HepG2 (cell line): ENCODE measurements at regions not wholly inside any gene's neighbourhood (a gene's known extent, or its start where the extent isn't known, plus 50 kb on each side); places are given as distances from the start of the nearest gene placed in this dataset.

Experiments
- ATAC-seq: fragments of 200-7000 bp; cut with Tn5 transposase; 3 replicates; pipeline ENCODE4 v1.9.1; 2020; ENCODE audit warnings: mild to moderate bottlenecking, moderate library complexity
- BruUV-seq: library from RNA; stranded (reverse); fragments of 400-500 nt; replicated peaks from 2 replicates; lab custom pipeline; 2021; lab: Mats Ljungman, UMichigan
- CTCF ChIA-PET: fragments of 300-600 bp; formaldehyde crosslinking; extraction: SDS; loops from one replicate; lab custom pipeline; 2021; ENCODE audit warnings: low total read pairs, inconsistent platforms, low intra/inter-chr PET ratio; lab: Yijun Ruan, JAX
- POLR2A ChIA-PET: fragments of 350-600 bp; sonication (Branson Sonifier 250); formaldehyde crosslinking; loops from one replicate; lab custom pipeline; 2020; ENCODE audit warnings: antibody characterized with exemption, inconsistent platforms; lab: Yijun Ruan, JAX
- DNase-seq: peaks from one replicate; pipeline ENCODE4 v3.0.0-alpha.2; 2015; ENCODE audit warnings: low spot score
- FAIRE-seq: peaks from 3 replicates; lab custom pipeline; 2011; peaks lifted over from hg19 to GRCh38; lab: Jason Lieb, UNC
- H2AFZ ChIP-seq: one replicate; pipeline ENCODE4 v1.6.1; 2011; ENCODE audit warnings: low read length, inconsistent platforms
- H3K27ac ChIP-seq: fragments of 300-600 bp; 3 replicates; pipeline ENCODE4 v1.8.0; 2011; ENCODE audit warnings: mixed run types, mild to moderate bottlenecking, mixed read lengths, low read length, inconsistent platforms; ENCODE audit not compliant: insufficient read depth; ENCODE audit errors: extremely low read length
- H3K27me3 ChIP-seq, 2 experiments: fragments of 200-600 bp in 1 of 2; 2 replicates in 1 of 2; 3 replicates in 1 of 2; pipeline versions ENCODE4 v1.6.0 to v1.8.0; 2011; ENCODE audit warnings: low read length in 2 of 2, mild to moderate bottlenecking in 2 of 2, moderate library complexity in 2 of 2, inconsistent platforms in 1 of 2; ENCODE audit not compliant: insufficient read depth in 2 of 2, control insufficient read depth in 1 of 2
- H3K36me3 ChIP-seq, 2 experiments: fragments of 200-600 bp in 1 of 2; replicated peaks in 1 of 2; 2 replicates in 1 of 2; 3 replicates in 1 of 2; pipeline versions ENCODE4 v1.5.1 to v1.8.0; 2011; ENCODE audit warnings: low read length in 2 of 2, inconsistent platforms in 1 of 2; ENCODE audit not compliant: insufficient read depth in 2 of 2, control insufficient read depth in 1 of 2
- H3K4me1 ChIP-seq: 2 replicates; pipeline ENCODE4 v1.5.1; 2012; ENCODE audit warnings: low read length, inconsistent platforms; ENCODE audit not compliant: insufficient read depth
- H3K4me2 ChIP-seq: 2 replicates; pipeline ENCODE4 v1.6.0; 2011; ENCODE audit warnings: low read depth, low read length, inconsistent platforms
- H3K4me3 ChIP-seq, 3 experiments: fragments of 200-600 bp in 1 of 3; sonication (generic), shearing (Covaris generic) in 1 of 3; replicated peaks in 1 of 3; 2 replicates each; pipeline ENCODE4 v1.5.1; 2011 to 2016; ENCODE audit warnings: low read length in 3 of 3, inconsistent platforms in 2 of 3, low read depth in 2 of 3, mild to moderate bottlenecking in 2 of 3, control low read depth in 1 of 3, mixed read lengths in 1 of 3; ENCODE audit not compliant: insufficient read depth in 1 of 3
- H3K79me2 ChIP-seq: one replicate; pipeline ENCODE4 v1.6.1; 2011; ENCODE audit warnings: low read length, inconsistent platforms; ENCODE audit not compliant: insufficient read depth
- H3K9ac ChIP-seq: 2 replicates; pipeline ENCODE4 v1.6.0; 2011; ENCODE audit warnings: mild to moderate bottlenecking, low read depth, low read length, inconsistent platforms; ENCODE audit not compliant: insufficient read depth
- H3K9me3 ChIP-seq: 2 replicates; pipeline ENCODE4 v1.5.1; 2012; ENCODE audit warnings: mild to moderate bottlenecking, low read length
- H4K20me1 ChIP-seq: 2 replicates; pipeline ENCODE4 v1.6.0; 2011; ENCODE audit warnings: inconsistent platforms, mild to moderate bottlenecking, low read length, moderate library complexity; ENCODE audit not compliant: insufficient read depth
- GMEB1 ChIP-seq: sonication (generic); formaldehyde crosslinking; IDR thresholded peaks from 2 replicates; pipeline ENCODE4 v1.5.1; 2020; ENCODE audit warnings: missing genetic modification reagents, mild to moderate bottlenecking, borderline replicate concordance
- MLLT10 ChIP-seq: sonication (generic); formaldehyde crosslinking; IDR thresholded peaks from 2 replicates; pipeline ENCODE4 v1.4.0; 2020; ENCODE audit warnings: missing genetic modification reagents
- ZNF230 ChIP-seq: sonication (generic); formaldehyde crosslinking; IDR thresholded peaks from 2 replicates; pipeline ENCODE4 v1.4.0; 2020; ENCODE audit warnings: mild to moderate bottlenecking, missing genetic modification reagents
- WGBS: methylation state at CpG from one replicate; pipeline ENCODE4 v1.1.6; 2017; ENCODE audit warnings: low lambda C conversion rate; 5-methylcytosine and 5-hydroxymethylcytosine counted together
- in situ Hi-C: cut with HindIII; loops from 2 replicates; pipeline ENCODE4 v1.10.0; 2017; ENCODE audit warnings: low pct_unique_long_range_greater_than_20kb; ENCODE audit not compliant: extremely low pct_ligation_motif_present
- intact Hi-C: fragments of 100-400 bp; cut with micrococcal nuclease; formaldehyde crosslinking; loops from one replicate; pipeline ENCODE4 v1.10.0; 2022; ENCODE audit not compliant: unreplicated experiment

GRCh38 chr6:97658090-97658489 lies 375.1 kb upstream of the MMS22L start:
- POLR2A ChIA-PET = no interaction called here
- no peak overlapping the region for H2AFZ ChIP-seq
- WGBS = 0% methylated on average over 2 of the region's 2 CpGs
- H3K79me2 ChIP-seq = no peaks in the 10 kb centered on the region
- ATAC-seq (no peak), FAIRE-seq (no peak), DNase-seq (no peak)
- no peaks in the 10 kb centered on the region for H3K4me1 ChIP-seq
- H3K4me3 ChIP-seq = no peak overlapping the region
- intact Hi-C loops (no loop called here), in situ Hi-C loops (no loop called here)
- BruUV-seq = no TSS peak
- no peak for TF ChIP-seq ZNF230
- no peaks in the 10 kb centered on the region for H4K20me1 ChIP-seq
- H3K36me3 ChIP-seq = no peaks in the 10 kb centered on the region
- no peaks in the 10 kb centered on the region for H3K9me3 ChIP-seq
- CTCF ChIA-PET = no interaction called here
- no peak overlapping the region for H3K9ac ChIP-seq
- no peak overlapping the region for H3K4me2 ChIP-seq
- no peaks in the 10 kb centered on the region; a peak in 1 of 5 replicates for H3K27me3 ChIP-seq
- H3K27ac ChIP-seq = no peak overlapping the region

GRCh38 chr6:97663252-97663651 lies 380.2 kb upstream of the MMS22L start:
- intact Hi-C loops (no loop called here), in situ Hi-C loops (no loop called here)
- ChIA-PET POLR2A (no interaction called here), CTCF (no interaction called here)
- BruUV-seq = no TSS peak
- no peak overlapping the region for H3K4me2 ChIP-seq
- no peaks in the 10 kb centered on the region for H3K4me1 ChIP-seq
- H3K9ac ChIP-seq = no peak overlapping the region
- DNase-seq (no peak), ATAC-seq (no peak), FAIRE-seq (no peak)
- no peak overlapping the region for H3K4me3 ChIP-seq
- H2AFZ ChIP-seq = no peak overlapping the region
- H3K9me3 ChIP-seq = no peaks in the 10 kb centered on the region
- H4K20me1 ChIP-seq = no peaks in the 10 kb centered on the region
- H3K79me2 ChIP-seq = no peaks in the 10 kb centered on the region
- H3K27ac ChIP-seq = no peak overlapping the region
- no peaks in the 10 kb centered on the region for H3K36me3 ChIP-seq
- H3K27me3 ChIP-seq = no peaks in the 10 kb centered on the region
- TF ChIP-seq GMEB1 = no peak
- TF ChIP-seq MLLT10 (CRISPR knock-in tag) = no peak
